A549 (cell line): ENCODE measurements at regions not wholly inside any gene's neighbourhood (a gene's known extent, or its start where the extent isn't known, plus 50 kb on each side); places are given as distances from the start of the nearest gene placed in this dataset.

Experiments
- ATAC-seq, 2 experiments: fragments of 200-7000 bp in 1 of 2; fragments of >200 bp in 1 of 2; cut with Nextera tagmentation in 1 of 2; cut with Tn5 transposase in 1 of 2; 3 replicates each; pipeline versions ENCODE4 v1.8.0 to v1.9.1; 2018 to 2020; ENCODE audit warnings: mild to moderate bottlenecking in 1 of 2, moderate library complexity in 1 of 2
- CTCF ChIA-PET: fragments of 300-600 bp; sonication (Branson Sonifier 250); formaldehyde crosslinking; extraction: SDS; loops from one replicate; lab custom pipeline; 2021; ENCODE audit warnings: antibody characterized with exemption, inconsistent platforms; lab: Yijun Ruan, JAX
- POLR2A ChIA-PET: fragments of 350-600 bp; formaldehyde crosslinking; extraction: SDS; loops from one replicate; lab custom pipeline; 2021; ENCODE audit warnings: antibody characterized with exemption, inconsistent platforms; lab: Yijun Ruan, JAX
- DNase-seq, 2 experiments: peaks; one replicate each; pipeline versions ENCODE4 v3.0.0 to v3.0.0-alpha.2; 2011 to 2016; ENCODE audit warnings: low read depth in 1 of 2, low spot score in 1 of 2
- FAIRE-seq: peaks from 2 replicates; lab custom pipeline; 2011; peaks lifted over from hg19 to GRCh38; lab: Jason Lieb, UNC
- H3K27ac ChIP-seq, 2 experiments: fragments of >200 bp; sonication (Bioruptor Twin); formaldehyde crosslinking; 3 replicates each; pipeline ENCODE4 v1.5.1; 2016 to 2017
- H3K4me1 ChIP-seq: fragments of >200 bp; sonication (Bioruptor Twin); formaldehyde crosslinking; 3 replicates; pipeline ENCODE4 v1.6.1; 2016
- H3K4me2 ChIP-seq: fragments of >200 bp; sonication (Bioruptor Twin); formaldehyde crosslinking; 3 replicates; pipeline ENCODE4 v1.6.1; 2016
- H3K4me3 ChIP-seq: fragments of >200 bp; sonication (Bioruptor Twin); formaldehyde crosslinking; 3 replicates; pipeline ENCODE4 v1.5.1; 2016
- H3K9me3 ChIP-seq: fragments of >200 bp; sonication (Bioruptor Twin); formaldehyde crosslinking; 3 replicates; pipeline ENCODE4 v1.6.1; 2016
- ATOH8 ChIP-seq: fragments of 250-450 bp; sonication (Bioruptor Pico); IDR thresholded peaks from 2 replicates; pipeline ENCODE4 v1.5.0; 2020; ENCODE audit warnings: low read depth, mild to moderate bottlenecking, moderate library complexity
- BCL3 ChIP-seq: fragments of >200 bp; sonication (Bioruptor Twin); formaldehyde crosslinking; IDR thresholded peaks from 3 replicates; pipeline ENCODE4 v1.6.1; 2016
- CBX8 ChIP-seq: fragments of 200-600 bp; sonication (generic); IDR thresholded peaks from 2 replicates; pipeline ENCODE4 v1.6.1; 2016
- CHD2 ChIP-seq: fragments of 150-350 bp; IDR thresholded peaks from 2 replicates; pipeline ENCODE4 v1.6.1; 2014; ENCODE audit warnings: low read length; ENCODE audit not compliant: partially characterized antibody
- E2F6 ChIP-seq: IDR thresholded peaks from 2 replicates; pipeline ENCODE4 v1.6.1; 2012; ENCODE audit warnings: low read depth, borderline replicate concordance
- EHF ChIP-seq: fragments of 250-450 bp; sonication (Bioruptor Pico); IDR thresholded peaks from 2 replicates; pipeline ENCODE4 v1.5.0; 2020; ENCODE audit warnings: mild to moderate bottlenecking
- EHMT2 ChIP-seq: fragments of 200-600 bp; sonication (generic); IDR thresholded peaks from 2 replicates; pipeline ENCODE4 v1.6.1; 2016; ENCODE audit warnings: antibody characterized with exemption, low read depth, mild to moderate bottlenecking, moderate library complexity
- ELK1 ChIP-seq: fragments of 150-350 bp; IDR thresholded peaks from 2 replicates; pipeline ENCODE4 v1.6.1; 2014; ENCODE audit warnings: low read depth, mild to moderate bottlenecking, low read length
- ESRRA ChIP-seq: fragments of 150-350 bp; IDR thresholded peaks from 2 replicates; pipeline ENCODE4 v1.6.1; 2014; ENCODE audit warnings: mild to moderate bottlenecking, low read length, borderline replicate concordance
- FOSL2 ChIP-seq, 2 experiments: fragments of 450-650 bp in 1 of 2; fragments of >200 bp in 1 of 2; sonication (Bioruptor Twin) in 1 of 2; formaldehyde crosslinking; IDR thresholded peaks; 2 replicates each; pipeline versions ENCODE4 v1.5.0 to v1.6.1; 2016 to 2020; ENCODE audit warnings: mild to moderate bottlenecking in 1 of 2, moderate library complexity in 1 of 2
- HDAC2 ChIP-seq: fragments of 200-600 bp; sonication (generic); IDR thresholded peaks from 2 replicates; pipeline ENCODE4 v1.6.1; 2016
- HOXB5 ChIP-seq: fragments of 250-450 bp; sonication (Bioruptor Pico); IDR thresholded peaks from 2 replicates; pipeline ENCODE4 v1.5.0; 2020; ENCODE audit warnings: mild to moderate bottlenecking, moderate library complexity
- KDM5A ChIP-seq: fragments of 200-600 bp; sonication (generic); IDR thresholded peaks from 2 replicates; pipeline ENCODE4 v1.6.1; 2016; ENCODE audit warnings: antibody characterized with exemption, mild to moderate bottlenecking
- MAZ ChIP-seq: fragments of 150-350 bp; IDR thresholded peaks from 2 replicates; pipeline ENCODE4 v1.6.1; 2014; ENCODE audit warnings: antibody characterized with exemption, low read depth, low read length, borderline replicate concordance
- MYC ChIP-seq: IDR thresholded peaks from 2 replicates; pipeline ENCODE4 v1.6.1; 2012; ENCODE audit warnings: mild to moderate bottlenecking, inconsistent platforms, low read length, improper control_type of control experiment, borderline replicate concordance
- NPAS2 ChIP-seq: fragments of 250-450 bp; sonication (Bioruptor Pico); IDR thresholded peaks from 2 replicates; pipeline ENCODE4 v1.8.0; 2022; ENCODE audit warnings: mild to moderate bottlenecking, moderate library complexity, borderline replicate concordance
- NR3C1 ChIP-seq: fragments of >200 bp; sonication (Bioruptor Twin); formaldehyde crosslinking; IDR thresholded peaks from 3 replicates; pipeline ENCODE4 v1.6.1; 2017
- PHF8 ChIP-seq: fragments of 200-600 bp; sonication (generic); IDR thresholded peaks from 2 replicates; pipeline ENCODE4 v1.6.1; 2016; ENCODE audit warnings: low read depth, mild to moderate bottlenecking, antibody characterized with exemption, moderate library complexity, borderline replicate concordance
- POLR2A ChIP-seq: IDR thresholded peaks from 2 replicates; pipeline ENCODE4 v1.6.1; 2012; ENCODE audit warnings: mild to moderate bottlenecking, low read length
- POLR2AphosphoS2 ChIP-seq: conservative IDR thresholded peaks from 2 replicates; pipeline ENCODE4 v1.6.1; 2012; ENCODE audit warnings: low read length, improper control_type of control experiment, inconsistent platforms
- RCOR1 ChIP-seq: fragments of 150-350 bp; IDR thresholded peaks from 2 replicates; pipeline ENCODE4 v1.6.1; 2014; ENCODE audit warnings: antibody characterized with exemption, low read length, low read depth
- RFX5 ChIP-seq: fragments of 450-650 bp; IDR thresholded peaks from 2 replicates; pipeline ENCODE4 v1.7.1; 2014; ENCODE audit warnings: antibody characterized with exemption, mild to moderate bottlenecking, moderate library complexity
- RNF2 ChIP-seq: fragments of 200-600 bp; sonication (generic); IDR thresholded peaks from 2 replicates; pipeline ENCODE4 v1.6.1; 2016; ENCODE audit warnings: low read depth, mild to moderate bottlenecking, antibody characterized with exemption, moderate library complexity, borderline replicate concordance
- SREBF2 ChIP-seq: fragments of 450-650 bp; IDR thresholded peaks from 2 replicates; pipeline ENCODE4 v1.6.1; 2014; ENCODE audit warnings: mild to moderate bottlenecking, moderate library complexity
- TFCP2L1 ChIP-seq: fragments of 250-450 bp; sonication (Bioruptor Pico); IDR thresholded peaks from 2 replicates; pipeline ENCODE4 v1.5.0; 2021; ENCODE audit warnings: mild to moderate bottlenecking
- ZC3H11A ChIP-seq: fragments of 450-650 bp; IDR thresholded peaks from 2 replicates; pipeline ENCODE4 v1.6.1; 2014; ENCODE audit warnings: antibody characterized with exemption, mild to moderate bottlenecking
- ZNF302 ChIP-seq: fragments of 250-450 bp; sonication (Bioruptor Pico); IDR thresholded peaks from 2 replicates; pipeline ENCODE4 v1.9.0; 2021; ENCODE audit warnings: inconsistent platforms, mild to moderate bottlenecking, moderate library complexity
- WGBS: methylation state at CpG from one replicate; pipeline ENCODE4 v1.1.6; 2017; ENCODE audit errors: missing lambda C conversion rate; 5-methylcytosine and 5-hydroxymethylcytosine counted together
- TF ChIP-seq, protein P1 (sequence below): fragments of >200 bp; sonication (Bioruptor Twin); formaldehyde crosslinking; IDR thresholded peaks from 3 replicates; pipeline ENCODE4 v1.5.1; 2016
- TF ChIP-seq, protein P2 (sequence below): fragments of >200 bp; sonication (Bioruptor Twin); formaldehyde crosslinking; IDR thresholded peaks from 2 replicates; pipeline ENCODE4 v1.6.1; 2016
- TF ChIP-seq, protein P3 (sequence below): IDR thresholded peaks from 2 replicates; pipeline ENCODE4 v1.6.1; 2012

- FAIRE-seq (no peak), DNase-seq (no peak), ATAC-seq (no peak)
- Histone ChIP-seq H3K4me3 (no peak overlapping the region), H3K9me3 (no peaks in the 10 kb centered on the region), H3K27ac (no peak overlapping the region), H3K4me2 (no peak overlapping the region), H3K4me1 (no peaks in the 10 kb centered on the region)
- POLR2A ChIA-PET, result no interaction called here
- 2% methylated on average over 4 of the region's 4 CpGs for WGBS
- TF ChIP-seq KDM5A (no peak), EHMT2 (no peak), MAZ (no peak), ATOH8 (CRISPR knock-in tag) (no peak), TFCP2L1 (no peak), HOXB5 (CRISPR knock-in tag) (no peak), NR3C1 (no peak), FOSL2 (IDR thresholded peaks at IDR 0.05) (no peak), FOSL2 (CRISPR knock-in tag; IDR thresholded peaks at IDR 0.05) (no peak), RFX5 (no peak), SREBF2 (no peak), CBX8 (no peak), POLR2A (no peak)
- TF ChIP-seq, protein P1, sequence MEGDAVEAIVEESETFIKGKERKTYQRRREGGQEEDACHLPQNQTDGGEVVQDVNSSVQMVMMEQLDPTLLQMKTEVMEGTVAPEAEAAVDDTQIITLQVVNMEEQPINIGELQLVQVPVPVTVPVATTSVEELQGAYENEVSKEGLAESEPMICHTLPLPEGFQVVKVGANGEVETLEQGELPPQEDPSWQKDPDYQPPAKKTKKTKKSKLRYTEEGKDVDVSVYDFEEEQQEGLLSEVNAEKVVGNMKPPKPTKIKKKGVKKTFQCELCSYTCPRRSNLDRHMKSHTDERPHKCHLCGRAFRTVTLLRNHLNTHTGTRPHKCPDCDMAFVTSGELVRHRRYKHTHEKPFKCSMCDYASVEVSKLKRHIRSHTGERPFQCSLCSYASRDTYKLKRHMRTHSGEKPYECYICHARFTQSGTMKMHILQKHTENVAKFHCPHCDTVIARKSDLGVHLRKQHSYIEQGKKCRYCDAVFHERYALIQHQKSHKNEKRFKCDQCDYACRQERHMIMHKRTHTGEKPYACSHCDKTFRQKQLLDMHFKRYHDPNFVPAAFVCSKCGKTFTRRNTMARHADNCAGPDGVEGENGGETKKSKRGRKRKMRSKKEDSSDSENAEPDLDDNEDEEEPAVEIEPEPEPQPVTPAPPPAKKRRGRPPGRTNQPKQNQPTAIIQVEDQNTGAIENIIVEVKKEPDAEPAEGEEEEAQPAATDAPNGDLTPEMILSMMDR, result no peak
- TF ChIP-seq, protein P2, sequence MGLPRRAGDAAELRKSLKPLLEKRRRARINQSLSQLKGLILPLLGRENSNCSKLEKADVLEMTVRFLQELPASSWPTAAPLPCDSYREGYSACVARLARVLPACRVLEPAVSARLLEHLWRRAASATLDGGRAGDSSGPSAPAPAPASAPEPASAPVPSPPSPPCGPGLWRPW, result no peak
- TF ChIP-seq, protein P3, sequence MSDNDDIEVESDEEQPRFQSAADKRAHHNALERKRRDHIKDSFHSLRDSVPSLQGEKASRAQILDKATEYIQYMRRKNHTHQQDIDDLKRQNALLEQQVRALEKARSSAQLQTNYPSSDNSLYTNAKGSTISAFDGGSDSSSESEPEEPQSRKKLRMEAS, result no peak
- CTCF ChIA-PET, result no interaction called here
These were observed 173.6 kb downstream of the ISL1 start for GRCh38 chr5:51556833-51557232.

DNA sequence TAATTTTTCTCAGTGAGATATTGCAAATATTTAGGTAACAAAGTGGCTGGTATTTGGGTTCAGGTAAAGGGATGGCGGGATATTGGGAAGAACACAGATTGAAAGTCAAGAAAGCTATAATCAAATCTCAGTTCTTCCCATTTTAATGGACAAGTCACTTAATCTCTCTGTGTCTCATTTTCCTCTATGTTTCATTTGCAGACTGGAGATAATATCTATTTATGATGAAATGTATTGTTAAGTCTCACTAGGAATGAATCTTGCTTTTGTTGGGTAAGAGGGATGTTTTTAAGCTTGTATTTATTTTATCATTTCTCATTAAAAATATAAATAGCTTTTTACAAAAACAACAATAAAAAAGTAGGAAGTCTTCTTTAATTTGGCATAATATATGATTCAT lies 175.4 kb downstream of the ISL1 start:
- no peaks in the 10 kb centered on the region for H3K9me3 ChIP-seq
- H3K4me2 ChIP-seq, result no peak overlapping the region
- no peak for TF ChIP-seq CHD2
- TF ChIP-seq ZNF302 (CRISPR knock-in tag), result no peak
- TF ChIP-seq SREBF2, result no peak
- TF ChIP-seq PHF8, result no peak
- TF ChIP-seq RCOR1, result no peak
- ATAC-seq (no peak), FAIRE-seq (no peak), DNase-seq (no peak)
- no peak overlapping the region for H3K27ac ChIP-seq
- WGBS, result 0% methylated on average over 1 of the region's 1 CpG
- POLR2A ChIA-PET, result no interaction called here
- no peak overlapping the region for H3K4me3 ChIP-seq
- no peaks in the 10 kb centered on the region for H3K4me1 ChIP-seq
- CTCF ChIA-PET, result no interaction called here

DNA sequence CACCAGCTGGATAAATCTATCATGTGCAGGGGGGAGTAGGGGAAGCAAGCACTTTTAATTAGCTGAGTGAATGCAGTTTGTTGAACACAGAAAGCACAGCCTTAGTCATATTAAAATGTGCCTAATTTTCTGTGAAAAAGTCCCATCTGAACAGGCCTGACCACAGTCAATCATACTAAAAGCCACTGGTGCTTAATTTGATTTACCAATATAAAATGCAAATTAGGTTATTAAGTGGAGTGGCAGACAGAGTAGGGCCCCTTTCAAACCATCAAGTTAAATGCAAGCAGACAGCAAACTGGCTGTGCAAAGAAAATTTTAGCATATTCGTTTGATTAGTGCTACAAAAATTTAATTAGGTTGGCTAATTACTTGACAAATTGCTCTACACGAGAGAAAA lies 176.1 kb downstream of the ISL1 start:
- no peak for ATAC-seq
- ChIA-PET CTCF (no interaction called here), POLR2A (no interaction called here)
- FAIRE-seq, result no peak
- H3K4me2 ChIP-seq, result no peak overlapping the region
- DNase-seq, result no peak
- no peak overlapping the region for H3K27ac ChIP-seq
- H3K4me1 ChIP-seq, result no peaks in the 10 kb centered on the region
- no peak overlapping the region for H3K4me3 ChIP-seq
- WGBS, result 1% methylated on average over 2 of the region's 2 CpGs
- no peaks in the 10 kb centered on the region for H3K9me3 ChIP-seq
- no peak for TF ChIP-seq MYC
- no peak for TF ChIP-seq POLR2AphosphoS2
- TF ChIP-seq BCL3, result no peak
- no peak for TF ChIP-seq CBX8
- TF ChIP-seq RCOR1, result no peak
- TF ChIP-seq ELK1, result no peak
- TF ChIP-seq RNF2, result no peak
- TF ChIP-seq POLR2A, result no peak
- TF ChIP-seq E2F6, result no peak
- no peak for TF ChIP-seq ESRRA
- no peak for TF ChIP-seq EHF (CRISPR knock-in tag)
- no peak for TF ChIP-seq ZC3H11A
- no peak for TF ChIP-seq NPAS2
- no peak for TF ChIP-seq HDAC2
- TF ChIP-seq ATOH8 (CRISPR knock-in tag), result no peak
